Mucosa of descending colon (tissue), 3 donors: ENCODE measurements at regions not wholly inside any gene's neighbourhood (a gene's known extent, or its start where the extent isn't known, plus 50 kb on each side); places are given as distances from the start of the nearest gene placed in this dataset.

Source experiments
- ATAC-seq: fragments of 200-7000 bp; cut with Tn5 transposase; one replicate; pipeline ENCODE4 v1.9.1; 2020; ENCODE audit warnings: mild to moderate bottlenecking, moderate library complexity
- DNase-seq, 3 donors: peaks; one replicate each; pipeline ENCODE4 v3.0.0-alpha.2; 2020
- H3K36me3 ChIP-seq: fragments of 200-600 bp; one replicate; pipeline ENCODE4 v1.8.0; 2021; ENCODE audit warnings: low read depth, mild to moderate bottlenecking
- H3K4me1 ChIP-seq: fragments of 200-600 bp; one replicate; pipeline ENCODE4 v1.8.0; 2021; ENCODE audit warnings: low read depth, mild to moderate bottlenecking
- H3K4me3 ChIP-seq: fragments of 200-600 bp; one replicate; pipeline ENCODE4 v1.8.0; 2021; ENCODE audit warnings: mild to moderate bottlenecking
- H3K9me3 ChIP-seq: fragments of 200-600 bp; one replicate; pipeline ENCODE4 v1.8.0; 2021; ENCODE audit warnings: mild to moderate bottlenecking
- intact Hi-C, 2 donors: fragments of 100-400 bp; cut with DNase I in 1 of 2; cut with micrococcal nuclease in 1 of 2; formaldehyde crosslinking; loops; one replicate each; pipeline versions ENCODE4 v1.11.0 to v1.11.1; 2022; cut with DNase I, micrococcal nuclease
- TF ChIP-seq, protein P1 (sequence below): fragments of 200-600 bp; IDR thresholded peaks from one replicate; pipeline ENCODE4 v1.8.0; 2022; ENCODE audit warnings: antibody characterized with exemption, mild to moderate bottlenecking
- donor health status: DM: no; HTN: no; CAD: no; lungs with moderate emphysema.
- donor health status: DM: no; HTN: no; CAD: no.
- donor health status: DM: no; HTN: yes; CAD: no.

DNA sequence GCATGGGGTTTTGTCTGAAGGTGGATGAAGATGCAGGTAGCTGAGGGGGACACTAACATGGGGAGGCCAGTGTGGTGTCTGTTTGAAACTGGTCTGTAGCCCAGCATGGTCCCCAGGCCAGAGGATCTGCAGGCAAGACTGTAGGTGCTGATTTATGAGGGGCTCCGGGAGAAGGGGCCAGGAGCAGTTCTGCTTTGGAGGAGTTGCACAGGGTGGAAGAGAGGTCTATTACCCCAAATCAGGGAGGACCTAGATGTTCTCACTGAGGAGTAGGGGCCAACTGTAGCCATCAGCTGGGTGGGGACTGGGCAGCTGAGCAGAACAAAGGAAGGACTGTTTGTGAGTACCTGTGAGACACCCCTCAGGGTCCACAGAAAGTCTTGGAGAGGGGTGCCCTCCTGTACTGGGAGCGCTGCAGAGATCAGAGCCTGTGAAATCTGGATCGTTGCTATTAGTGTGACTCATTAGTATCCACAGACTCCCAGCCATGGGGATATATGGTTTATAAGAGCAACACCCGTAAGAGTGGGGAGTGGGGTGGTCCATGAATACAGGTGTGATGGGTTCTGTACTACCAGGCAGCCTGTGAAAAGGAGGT lies 64.3 kb upstream of the IRF2BP2 start:
- Histone ChIP-seq H3K36me3 (no peaks in the 10 kb centered on the region), H3K9me3 (no peaks in the 10 kb centered on the region), H3K4me1 (peaks cover 10% of the 10 kb centered on the region), H3K4me3 (no peak overlapping the region)
- TF ChIP-seq, protein P1, sequence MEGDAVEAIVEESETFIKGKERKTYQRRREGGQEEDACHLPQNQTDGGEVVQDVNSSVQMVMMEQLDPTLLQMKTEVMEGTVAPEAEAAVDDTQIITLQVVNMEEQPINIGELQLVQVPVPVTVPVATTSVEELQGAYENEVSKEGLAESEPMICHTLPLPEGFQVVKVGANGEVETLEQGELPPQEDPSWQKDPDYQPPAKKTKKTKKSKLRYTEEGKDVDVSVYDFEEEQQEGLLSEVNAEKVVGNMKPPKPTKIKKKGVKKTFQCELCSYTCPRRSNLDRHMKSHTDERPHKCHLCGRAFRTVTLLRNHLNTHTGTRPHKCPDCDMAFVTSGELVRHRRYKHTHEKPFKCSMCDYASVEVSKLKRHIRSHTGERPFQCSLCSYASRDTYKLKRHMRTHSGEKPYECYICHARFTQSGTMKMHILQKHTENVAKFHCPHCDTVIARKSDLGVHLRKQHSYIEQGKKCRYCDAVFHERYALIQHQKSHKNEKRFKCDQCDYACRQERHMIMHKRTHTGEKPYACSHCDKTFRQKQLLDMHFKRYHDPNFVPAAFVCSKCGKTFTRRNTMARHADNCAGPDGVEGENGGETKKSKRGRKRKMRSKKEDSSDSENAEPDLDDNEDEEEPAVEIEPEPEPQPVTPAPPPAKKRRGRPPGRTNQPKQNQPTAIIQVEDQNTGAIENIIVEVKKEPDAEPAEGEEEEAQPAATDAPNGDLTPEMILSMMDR, result no peak
- no peak for DNase-seq
- no peak for ATAC-seq
- intact Hi-C loops, result no loop called here

DNA sequence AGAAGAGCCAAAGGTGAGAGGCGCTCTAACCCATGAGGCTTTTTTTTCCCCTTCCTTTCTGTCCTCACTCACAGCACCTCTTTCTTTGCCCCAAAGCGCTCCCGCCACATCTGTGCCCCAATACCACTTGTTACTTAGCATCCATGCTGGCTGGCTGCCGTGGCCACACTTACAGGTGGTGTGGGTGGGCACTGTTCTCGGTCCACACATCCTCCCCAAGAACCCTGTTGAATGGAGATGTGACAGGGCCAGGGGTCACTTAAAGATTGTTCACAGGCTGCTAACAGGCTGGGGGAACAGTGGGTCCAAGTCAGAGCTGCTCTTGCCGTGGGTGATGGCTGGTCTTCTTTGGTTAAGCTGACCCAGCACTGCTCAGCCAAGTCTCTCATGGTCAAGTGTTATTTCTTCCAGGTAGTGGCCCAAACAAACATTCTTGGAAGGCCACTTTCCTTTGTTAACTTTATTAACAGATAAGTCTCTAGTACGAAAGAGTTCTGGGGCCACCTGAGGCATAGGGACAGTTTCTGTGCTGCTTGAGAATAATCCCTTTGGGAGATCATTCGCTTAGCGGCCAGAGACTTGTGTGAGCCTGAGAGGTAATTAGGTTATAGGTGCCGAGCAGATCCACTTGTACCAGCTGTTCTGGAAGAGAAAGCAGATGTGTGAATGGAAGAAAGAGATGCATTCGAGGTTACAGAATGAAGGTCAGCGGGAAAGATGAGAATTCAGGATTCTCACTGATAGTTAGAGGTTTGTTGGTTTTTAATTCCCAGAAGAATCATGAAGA lies 62.6 kb upstream of the IRF2BP2 start:
- DNase-seq (peak in 1 of 3 donors; percentile 24), ATAC-seq (no peak)
- intact Hi-C loops, result no loop called here
- TF ChIP-seq, protein P1, result no peak
- no peaks in the 10 kb centered on the region for H3K36me3 ChIP-seq
- peaks cover 10% of the 10 kb centered on the region for H3K4me1 ChIP-seq
- H3K9me3 ChIP-seq, result no peaks in the 10 kb centered on the region
- H3K4me3 ChIP-seq, result no peak overlapping the region

DNA sequence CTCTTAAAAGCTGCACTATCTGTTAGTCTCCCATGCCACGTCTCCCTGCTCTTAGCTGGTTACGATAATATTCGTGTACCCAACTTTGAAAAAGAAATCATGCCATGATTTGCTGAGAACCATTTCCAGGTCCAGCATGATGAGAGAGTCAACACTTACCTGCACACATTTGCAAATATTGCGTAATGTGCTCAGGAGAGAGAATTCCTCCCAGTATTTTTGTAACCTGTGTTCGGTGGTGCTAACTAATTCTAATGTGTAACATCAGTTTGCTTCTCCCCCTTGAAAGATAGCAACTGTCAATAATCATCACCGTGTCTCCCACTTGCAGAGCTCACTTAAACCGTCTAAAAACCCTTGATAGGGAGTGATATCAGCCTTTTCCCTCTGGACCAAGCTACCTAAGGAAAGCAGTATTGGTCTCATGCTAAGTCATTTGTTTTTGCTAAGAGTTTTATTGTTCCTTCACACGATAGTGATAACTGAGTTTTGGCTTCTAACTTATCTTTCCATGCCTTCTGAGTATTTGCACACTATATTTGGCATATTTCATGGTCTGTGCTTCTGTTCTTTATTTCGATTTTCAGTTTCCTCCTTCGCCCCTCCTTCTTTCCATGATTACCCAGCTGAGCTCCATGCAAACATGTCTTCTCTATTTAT lies 61.1 kb upstream of the IRF2BP2 start:
- Histone ChIP-seq H3K36me3 (no peaks in the 10 kb centered on the region), H3K4me3 (no peak overlapping the region), H3K4me1 (peaks cover 4% of the 10 kb centered on the region), H3K9me3 (no peaks in the 10 kb centered on the region)
- DNase-seq (no peak), ATAC-seq (peak; percentile 74)
- intact Hi-C loops, result no loop called here
- TF ChIP-seq, protein P1, result no peak

DNA sequence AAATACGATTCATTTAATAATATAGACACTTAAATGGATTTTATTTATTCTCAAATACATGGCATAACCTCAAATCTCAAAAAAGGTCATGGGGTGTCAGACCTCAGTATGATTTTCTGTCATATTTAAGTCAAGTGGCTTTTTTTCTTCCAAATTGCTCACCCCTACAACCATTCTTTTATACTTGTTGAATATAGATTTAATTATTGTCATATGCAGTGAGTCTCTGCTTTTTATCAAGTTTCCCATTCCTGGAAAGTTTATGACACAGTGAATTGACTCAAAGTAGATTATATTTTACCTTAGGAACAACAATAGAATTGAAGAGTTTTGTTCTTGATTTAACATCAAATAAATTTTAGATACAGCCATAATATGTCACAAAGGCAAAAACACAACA lies 59.5 kb upstream of the IRF2BP2 start:
- ATAC-seq (no peak), DNase-seq (no peak)
- TF ChIP-seq, protein P1, result no peak
- intact Hi-C loops, result no loop called here
- peaks cover 4% of the 10 kb centered on the region for H3K4me1 ChIP-seq
- H3K4me3 ChIP-seq, result no peak overlapping the region
- no peaks in the 10 kb centered on the region for H3K9me3 ChIP-seq
- no peaks in the 10 kb centered on the region for H3K36me3 ChIP-seq

DNA sequence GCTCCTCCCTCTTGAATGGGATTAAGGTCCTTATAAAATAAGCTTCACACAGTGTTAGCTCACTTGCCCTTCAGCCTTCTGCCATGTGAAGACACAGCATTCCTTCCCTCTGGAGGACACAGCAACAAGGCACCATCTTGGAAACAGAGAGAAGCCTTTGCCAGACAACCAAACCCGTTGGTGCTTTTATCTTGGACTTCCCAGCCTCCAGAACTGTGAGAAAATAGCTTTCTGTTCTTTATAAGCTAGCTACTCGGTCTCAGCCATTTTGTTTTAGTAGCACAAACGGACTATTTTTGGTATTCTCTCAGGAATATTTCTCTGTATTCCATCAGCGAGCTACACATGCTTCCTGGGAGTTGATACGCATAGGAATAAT lies 58.6 kb upstream of the IRF2BP2 start:
- no peak overlapping the region for H3K4me3 ChIP-seq
- peaks cover 4% of the 10 kb centered on the region for H3K4me1 ChIP-seq
- TF ChIP-seq, protein P1, result no peak
- no peaks in the 10 kb centered on the region for H3K9me3 ChIP-seq
- ATAC-seq, result no peak
- no peak for DNase-seq
- intact Hi-C loops, result no loop called here
- no peaks in the 10 kb centered on the region for H3K36me3 ChIP-seq
